Testis (tissue), 2 donors: ENCODE measurements at regions not wholly inside any gene's neighbourhood (a gene's known extent, or its start where the extent isn't known, plus 50 kb on each side); places are given as distances from the start of the nearest gene placed in this dataset.
"Not testable (repeated sequence)": the region's sequence is repeated elsewhere in the genome, so short reads cannot be mapped to it uniquely, and the experiment has no call there.

Experiments used
- DNase-seq: peaks from one replicate; pipeline ENCODE4 v3.0.0-alpha.2; 2019
- H3K27ac ChIP-seq, 2 donors: fragments of 200-600 bp; sonication (generic); one replicate each; pipeline ENCODE4 v1.5.1; 2019
- H3K27me3 ChIP-seq: fragments of 200-600 bp; sonication (generic); one replicate; pipeline ENCODE4 v1.5.1; 2019
- H3K36me3 ChIP-seq: fragments of 200-600 bp; sonication (generic); one replicate; pipeline ENCODE4 v1.5.1; 2017; ENCODE audit warnings: low read depth; ENCODE audit errors: missing control alignments
- H3K4me1 ChIP-seq: fragments of 200-600 bp; sonication (generic); one replicate; pipeline ENCODE4 v1.5.1; 2019
- H3K4me3 ChIP-seq, 2 donors: fragments of 200-600 bp; sonication (generic); one replicate each; pipeline ENCODE4 v1.5.1; 2017 to 2019
- H3K9me3 ChIP-seq: fragments of 200-600 bp; sonication (generic); one replicate; pipeline ENCODE4 v1.5.1; 2017
- POLR2A ChIP-seq: fragments of 450-650 bp; IDR thresholded peaks from one replicate; pipeline ENCODE4 v1.6.1; 2017; ENCODE audit warnings: antibody characterized with exemption, mild to moderate bottlenecking, moderate library complexity
- whole genome bisulfite sequencing, 2 donors: methylation state at CpG; one replicate each; pipeline ENCODE4 v1.1.5; 2018; 5-methylcytosine and 5-hydroxymethylcytosine counted together
- intact Hi-C: fragments of 100-400 bp; cut with DNase I; formaldehyde crosslinking; loops from one replicate; pipeline ENCODE4 v1.15.1; 2023; ENCODE audit warnings: low total_unique reads
- TF ChIP-seq, protein P1 (sequence below), 3 experiments: fragments of 450-650 bp in 2 of 3; fragments of 200-600 bp in 1 of 3; sonication (generic) in 1 of 3; IDR thresholded peaks; one replicate each; pipeline ENCODE4 v1.5.1; 2016 to 2019; ENCODE audit warnings: antibody characterized with exemption in 3 of 3, mild to moderate bottlenecking in 2 of 3, moderate library complexity in 1 of 3

DNA sequence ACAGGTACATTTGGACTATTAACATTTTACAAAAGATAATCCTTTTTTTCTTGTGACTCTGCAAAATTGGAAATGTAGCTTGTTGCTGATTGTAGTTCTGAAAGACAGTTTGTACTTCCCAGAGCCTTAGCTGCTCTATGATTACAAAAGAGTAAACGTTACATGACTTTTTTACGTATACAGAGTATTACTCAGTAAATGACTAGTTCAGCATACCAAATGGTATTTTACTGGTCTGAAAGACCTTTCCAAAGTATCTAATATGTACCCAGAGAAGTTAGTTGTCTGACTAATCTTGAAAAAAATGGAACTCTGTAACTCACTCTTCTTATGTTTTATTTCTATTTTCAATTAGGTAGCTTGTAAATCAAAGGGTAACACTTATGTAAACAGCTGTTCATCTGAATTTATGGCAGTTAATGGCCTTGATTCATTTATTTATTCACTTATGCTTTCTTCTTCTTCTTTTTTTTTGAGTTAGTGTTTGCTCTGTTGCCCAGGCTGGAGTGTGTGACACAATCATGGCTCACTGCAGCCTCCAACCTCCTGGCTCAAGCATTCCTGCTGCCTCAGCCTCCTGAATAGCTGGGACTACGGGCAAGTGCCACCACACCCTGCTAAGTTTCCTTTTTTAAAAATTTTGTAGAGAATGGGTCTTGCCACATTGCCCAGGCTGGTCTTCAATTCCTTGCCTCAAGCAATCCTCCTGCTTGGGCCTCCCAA, 151.7 kb downstream of the C3orf38 start:
- H3K36me3 ChIP-seq: no peaks in the 10 kb centered on the region
- no peaks in the 10 kb centered on the region for H3K9me3 ChIP-seq
- no peaks in the 10 kb centered on the region for H3K4me1 ChIP-seq
- intact Hi-C loops: no loop called here
- no peak overlapping the region for H3K27ac ChIP-seq
- WGBS, 2 donors: 78 to 96% methylated on average over 3 of the region's 3 CpGs
- no peak for DNase-seq
- no peak for TF ChIP-seq POLR2A
- TF ChIP-seq, protein P1, sequence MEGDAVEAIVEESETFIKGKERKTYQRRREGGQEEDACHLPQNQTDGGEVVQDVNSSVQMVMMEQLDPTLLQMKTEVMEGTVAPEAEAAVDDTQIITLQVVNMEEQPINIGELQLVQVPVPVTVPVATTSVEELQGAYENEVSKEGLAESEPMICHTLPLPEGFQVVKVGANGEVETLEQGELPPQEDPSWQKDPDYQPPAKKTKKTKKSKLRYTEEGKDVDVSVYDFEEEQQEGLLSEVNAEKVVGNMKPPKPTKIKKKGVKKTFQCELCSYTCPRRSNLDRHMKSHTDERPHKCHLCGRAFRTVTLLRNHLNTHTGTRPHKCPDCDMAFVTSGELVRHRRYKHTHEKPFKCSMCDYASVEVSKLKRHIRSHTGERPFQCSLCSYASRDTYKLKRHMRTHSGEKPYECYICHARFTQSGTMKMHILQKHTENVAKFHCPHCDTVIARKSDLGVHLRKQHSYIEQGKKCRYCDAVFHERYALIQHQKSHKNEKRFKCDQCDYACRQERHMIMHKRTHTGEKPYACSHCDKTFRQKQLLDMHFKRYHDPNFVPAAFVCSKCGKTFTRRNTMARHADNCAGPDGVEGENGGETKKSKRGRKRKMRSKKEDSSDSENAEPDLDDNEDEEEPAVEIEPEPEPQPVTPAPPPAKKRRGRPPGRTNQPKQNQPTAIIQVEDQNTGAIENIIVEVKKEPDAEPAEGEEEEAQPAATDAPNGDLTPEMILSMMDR (IDR thresholded peaks at IDR 0.05): no peak
- H3K4me3 ChIP-seq: no peak overlapping the region
- H3K27me3 ChIP-seq: no peaks in the 10 kb centered on the region

DNA sequence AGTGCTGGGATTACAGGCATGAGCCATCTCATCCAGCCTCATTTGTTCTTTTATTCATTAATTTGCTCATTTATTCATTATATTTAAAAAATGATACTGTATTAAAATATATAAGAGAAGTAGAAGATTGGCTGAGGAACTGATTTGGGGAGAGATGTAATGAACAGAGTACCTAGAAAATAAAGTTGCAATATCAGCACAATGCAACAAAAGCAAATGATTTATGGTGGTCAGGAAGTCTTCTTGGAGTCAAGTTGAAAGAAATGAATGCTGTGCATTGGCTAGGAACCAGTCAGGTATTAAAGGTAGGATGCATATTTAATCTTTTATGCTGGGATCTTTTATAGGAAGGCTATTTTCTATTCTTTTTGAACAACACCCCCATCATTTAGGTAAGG, 152.2 kb downstream of the C3orf38 start:
- intact Hi-C loops: no loop called here
- no peak overlapping the region for H3K4me3 ChIP-seq
- TF ChIP-seq, protein P1 (IDR thresholded peaks at IDR 0.05): no peak
- TF ChIP-seq POLR2A: no peak
- H3K4me1 ChIP-seq: no peaks in the 10 kb centered on the region
- H3K9me3 ChIP-seq: no peaks in the 10 kb centered on the region
- no peak for DNase-seq
- no peaks in the 10 kb centered on the region for H3K27me3 ChIP-seq
- no peak overlapping the region for H3K27ac ChIP-seq
- H3K36me3 ChIP-seq: no peaks in the 10 kb centered on the region

DNA sequence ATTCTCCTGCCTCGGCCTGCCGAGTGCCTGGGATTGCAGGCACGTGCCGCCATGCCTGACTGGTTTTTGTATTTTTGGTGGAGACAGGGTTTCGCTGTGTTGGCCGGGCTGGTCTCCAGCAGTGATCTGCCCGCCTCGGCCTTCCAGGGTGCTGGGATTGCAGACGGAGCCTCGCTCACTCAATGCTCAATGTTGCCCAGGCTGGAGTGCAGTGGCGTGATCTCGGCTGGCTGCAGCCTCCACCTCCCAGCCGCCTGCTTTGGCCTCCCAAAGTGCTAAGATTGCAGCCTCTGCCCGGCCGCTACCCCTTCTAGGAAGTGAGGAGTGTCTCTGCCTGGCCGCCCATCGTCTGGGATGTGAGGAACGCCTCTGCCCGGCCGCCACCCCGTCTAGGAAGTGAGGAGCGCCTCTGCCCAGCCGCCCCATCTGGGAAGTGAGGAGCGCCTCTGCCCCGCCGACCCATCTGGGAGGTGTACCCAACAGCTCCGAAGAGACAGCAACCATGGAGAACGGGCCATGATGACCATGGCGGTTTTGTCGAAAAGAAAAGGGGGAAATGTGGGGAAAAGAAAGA, 153.7 kb downstream of the C3orf38 start:
- 57 to 68% methylated on average over 25 to 30 of the region's 30 CpGs for WGBS, 2 donors
- H3K4me3 ChIP-seq: peak overlapping the region in 1 of 2 donors; percentile 6
- H3K9me3 ChIP-seq, H3K27ac ChIP-seq, H3K27me3 ChIP-seq, intact Hi-C loops, H3K36me3 ChIP-seq, H3K4me1 ChIP-seq, DNase-seq: not testable (repeated sequence)

DNA sequence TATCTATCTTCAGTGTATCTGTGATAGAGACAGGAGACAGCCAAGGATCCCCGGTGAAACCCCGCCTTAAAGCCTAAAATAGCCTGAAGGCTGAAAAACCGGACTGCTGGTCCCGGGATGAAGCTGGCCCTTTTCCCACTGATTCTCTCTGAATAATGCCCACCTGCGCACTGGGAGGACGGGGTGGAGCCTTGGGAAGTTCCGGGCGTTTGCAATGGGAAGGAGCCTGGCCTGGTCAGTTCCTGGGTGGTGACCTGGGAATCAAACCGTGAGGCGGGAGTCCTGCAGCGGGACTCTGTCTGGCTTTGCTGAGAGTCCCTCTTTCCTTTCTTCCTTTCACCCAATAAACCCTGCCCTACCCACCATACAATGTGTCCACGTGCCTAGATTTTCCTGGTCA, 157.9 kb downstream of the C3orf38 start:
- 39 to 52% methylated on average over 12 of the region's 12 CpGs for WGBS, 2 donors
- Histone ChIP-seq H3K4me3 (no peak overlapping the region), H3K27ac (no peak overlapping the region), H3K9me3 (no peaks in the 10 kb centered on the region), H3K4me1 (no peaks in the 10 kb centered on the region), H3K36me3 (no peaks in the 10 kb centered on the region), H3K27me3 (no peaks in the 10 kb centered on the region)
- no peak for TF ChIP-seq POLR2A
- TF ChIP-seq, protein P1 (IDR thresholded peaks at IDR 0.05): no peak
- intact Hi-C loops: no loop called here
- DNase-seq: no peak

DNA sequence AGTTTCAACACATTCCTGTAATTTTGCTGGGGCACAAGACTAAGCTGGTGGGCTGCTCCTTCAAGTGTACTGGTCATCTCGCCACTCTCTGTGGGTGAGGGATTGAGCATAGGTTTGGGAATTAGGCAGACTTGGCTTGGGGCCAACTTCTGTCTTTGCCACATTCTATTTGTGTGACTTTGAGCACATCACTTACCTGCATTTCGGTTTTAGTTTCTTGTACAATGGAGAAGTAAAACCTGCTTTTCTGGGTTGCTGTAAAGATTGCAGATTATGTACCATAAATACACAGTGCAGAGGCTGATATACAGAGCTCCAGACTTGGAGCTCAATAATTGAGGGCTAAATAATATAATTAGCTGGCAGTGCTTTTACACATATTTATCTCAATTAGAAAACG, 162.1 kb downstream of the C3orf38 start:
- TF ChIP-seq, protein P1 (IDR thresholded peaks at IDR 0.05): no peak
- no peak for TF ChIP-seq POLR2A
- Histone ChIP-seq H3K36me3 (no peaks in the 10 kb centered on the region), H3K27ac (no peak overlapping the region), H3K9me3 (no peaks in the 10 kb centered on the region), H3K4me3 (no peak overlapping the region), H3K27me3 (no peaks in the 10 kb centered on the region), H3K4me1 (no peaks in the 10 kb centered on the region)
- intact Hi-C loops: no loop called here
- DNase-seq: no peak
- WGBS, 2 donors: 76 to 79% methylated on average over 3 of the region's 3 CpGs
